ENCODE measurements at regions not wholly inside any gene's neighbourhood (a gene's known extent, or its start where the extent isn't known, plus 50 kb on each side); places are given as distances from the start of the nearest gene placed in this dataset.

DNA sequence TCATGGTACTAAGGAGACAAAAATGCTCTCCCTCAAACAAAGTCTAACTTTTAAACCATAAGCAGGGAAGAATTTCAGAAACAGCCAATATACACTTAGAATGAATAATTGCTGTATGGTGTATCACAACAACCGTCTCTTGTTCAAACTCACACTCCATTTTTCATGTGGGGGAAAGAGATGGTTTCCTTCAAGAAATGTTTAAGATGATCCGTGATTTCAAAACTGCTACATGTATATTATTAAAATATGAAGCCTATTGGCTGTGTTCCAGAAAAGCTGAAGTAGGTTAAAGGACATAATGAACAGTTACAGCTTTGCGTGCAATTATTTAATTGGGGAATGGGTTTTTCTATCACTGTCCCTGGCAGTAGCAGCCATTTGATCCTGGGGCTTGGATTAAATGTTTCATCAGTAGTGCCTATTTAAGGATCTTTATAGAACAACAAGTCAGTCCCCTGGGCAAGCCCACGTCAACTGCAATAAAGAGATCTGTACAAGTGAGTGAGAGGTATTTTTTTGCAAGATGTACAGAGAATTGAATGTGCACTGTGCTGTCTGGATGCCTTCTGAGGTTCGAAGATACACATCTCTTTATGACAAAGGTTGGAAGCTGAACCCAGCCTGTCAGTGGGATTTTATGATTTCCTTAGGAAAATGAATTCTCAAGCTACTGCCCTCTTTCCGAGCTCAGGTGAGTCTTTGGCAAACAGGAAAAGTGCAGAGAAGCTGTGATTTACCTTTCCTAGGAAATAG is 337.2 kb upstream of the RARB start:
- TF ChIP-seq, protein P1, sequence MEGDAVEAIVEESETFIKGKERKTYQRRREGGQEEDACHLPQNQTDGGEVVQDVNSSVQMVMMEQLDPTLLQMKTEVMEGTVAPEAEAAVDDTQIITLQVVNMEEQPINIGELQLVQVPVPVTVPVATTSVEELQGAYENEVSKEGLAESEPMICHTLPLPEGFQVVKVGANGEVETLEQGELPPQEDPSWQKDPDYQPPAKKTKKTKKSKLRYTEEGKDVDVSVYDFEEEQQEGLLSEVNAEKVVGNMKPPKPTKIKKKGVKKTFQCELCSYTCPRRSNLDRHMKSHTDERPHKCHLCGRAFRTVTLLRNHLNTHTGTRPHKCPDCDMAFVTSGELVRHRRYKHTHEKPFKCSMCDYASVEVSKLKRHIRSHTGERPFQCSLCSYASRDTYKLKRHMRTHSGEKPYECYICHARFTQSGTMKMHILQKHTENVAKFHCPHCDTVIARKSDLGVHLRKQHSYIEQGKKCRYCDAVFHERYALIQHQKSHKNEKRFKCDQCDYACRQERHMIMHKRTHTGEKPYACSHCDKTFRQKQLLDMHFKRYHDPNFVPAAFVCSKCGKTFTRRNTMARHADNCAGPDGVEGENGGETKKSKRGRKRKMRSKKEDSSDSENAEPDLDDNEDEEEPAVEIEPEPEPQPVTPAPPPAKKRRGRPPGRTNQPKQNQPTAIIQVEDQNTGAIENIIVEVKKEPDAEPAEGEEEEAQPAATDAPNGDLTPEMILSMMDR (conservative IDR thresholded peaks at IDR 0.05), result no peak
- peaks cover 14% of the 10 kb centered on the region for H3K4me1 ChIP-seq (ENCODE audit: control insufficient read depth, insufficient read depth, low read length)
- 86 to 93% methylated on average over 4 to 5 of the region's 6 CpGs for WGBS, 2 experiments (ENCODE audit: insufficient coverage in 1 of 2, insufficient read length in 1 of 2)
- no peaks in the 10 kb centered on the region for H3K36me3 Mint-ChIP-seq (ENCODE audit: low read depth)
- no peak for DNase-seq
- no peaks in the 10 kb centered on the region for H3K9me3 Mint-ChIP-seq
- no peak overlapping the region for H3K9ac ChIP-seq (ENCODE audit: extremely low read depth, low read length, poor library complexity, severe bottlenecking)
- H3K4me3 ChIP-seq (ENCODE audit: low read length), result no peak overlapping the region
- H3K4me3 Mint-ChIP-seq, result no peak overlapping the region
- peaks cover 62% of the 10 kb centered on the region for H3K4me1 Mint-ChIP-seq
- H3K27me3 Mint-ChIP-seq (ENCODE audit: insufficient read depth), result no peaks in the 10 kb centered on the region
- H3K27ac Mint-ChIP-seq, result no peak overlapping the region
- H3K36me3 ChIP-seq (ENCODE audit: control insufficient read depth, insufficient read depth, low read length), result no peaks in the 10 kb centered on the region
- H3K27me3 ChIP-seq (ENCODE audit: control insufficient read depth, insufficient read depth, low read length, poor library complexity, severe bottlenecking), result no peaks in the 10 kb centered on the region
- no peak overlapping the region for H3K27ac ChIP-seq (ENCODE audit: low read depth, low read length)
- peaks cover 3% of the 10 kb centered on the region for H3K9me3 ChIP-seq (ENCODE audit: control insufficient read depth, low read length)

DNA sequence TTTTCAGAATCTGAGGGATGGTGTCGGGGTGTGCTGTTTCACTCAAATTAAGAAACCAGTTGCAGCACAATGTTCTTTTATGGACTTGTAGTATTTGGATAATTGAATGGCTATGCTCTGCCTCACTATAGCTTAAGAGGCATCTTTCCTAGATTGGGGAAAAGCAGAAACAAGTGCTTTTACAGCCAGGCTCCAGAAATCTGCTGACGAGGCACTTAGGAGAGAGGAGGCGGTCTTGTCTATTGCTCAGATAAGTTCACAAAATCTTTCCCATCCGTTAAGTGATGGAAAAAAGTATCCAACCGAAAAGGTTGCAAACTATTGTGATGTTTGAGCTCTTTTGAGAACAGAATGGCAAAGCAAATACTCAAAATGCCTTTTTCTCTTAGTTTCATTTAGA is 336.1 kb upstream of the RARB start:
- 72 to 87% methylated on average over 4 to 5 of the region's 5 CpGs for WGBS, 2 experiments (ENCODE audit: insufficient coverage in 1 of 2, insufficient read length in 1 of 2)
- no peaks in the 10 kb centered on the region for H3K9me3 Mint-ChIP-seq

DNA sequence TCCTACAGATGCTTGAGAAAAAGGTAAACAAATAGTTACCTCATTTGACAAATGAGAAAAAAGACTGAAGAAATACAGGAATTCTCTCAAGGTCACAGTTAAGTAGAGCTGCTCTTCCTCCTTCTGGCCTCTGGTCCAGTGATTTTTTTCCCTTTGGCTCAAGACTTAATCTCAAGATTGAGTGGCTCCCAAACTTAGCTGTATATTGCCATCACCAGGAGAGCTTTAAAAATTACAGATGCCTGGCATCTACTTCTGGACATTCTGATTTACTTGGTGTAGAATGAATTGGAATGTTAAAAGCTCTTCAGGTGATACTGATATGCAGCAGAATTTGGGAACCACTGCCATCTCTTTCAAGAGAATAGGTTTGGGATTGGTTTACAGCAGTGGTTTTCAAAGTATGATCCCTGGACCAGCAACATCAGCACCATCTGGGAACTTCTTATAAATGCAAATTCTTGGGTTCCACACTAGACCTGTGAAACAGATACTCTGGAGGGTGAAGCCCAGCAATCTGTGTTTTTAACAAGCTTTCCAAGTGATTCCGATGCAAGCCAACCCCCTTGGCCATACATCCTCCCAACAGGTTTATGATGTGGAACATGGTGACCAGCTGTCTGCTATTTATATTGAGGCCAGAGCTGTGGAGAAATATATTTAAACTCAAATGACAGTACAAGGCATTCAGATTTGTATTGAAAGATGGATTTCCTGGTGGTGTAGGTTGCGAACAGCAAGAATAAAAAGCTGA is 333.0 kb upstream of the RARB start:
- Histone ChIP-seq H3K9me3 (ENCODE audit: control insufficient read depth, low read length) (no peaks in the 10 kb centered on the region), H3K36me3 (ENCODE audit: control insufficient read depth, insufficient read depth, low read length) (no peaks in the 10 kb centered on the region), H3K27ac (ENCODE audit: low read depth, low read length) (no peak overlapping the region), H3K9ac (ENCODE audit: extremely low read depth, low read length, poor library complexity, severe bottlenecking) (no peak overlapping the region), H3K4me3 (ENCODE audit: low read length) (no peak overlapping the region), H3K4me1 (ENCODE audit: control insufficient read depth, insufficient read depth, low read length) (peaks cover 6% of the 10 kb centered on the region), H3K27me3 (ENCODE audit: control insufficient read depth, insufficient read depth, low read length, poor library complexity, severe bottlenecking) (no peaks in the 10 kb centered on the region)
- Mint-ChIP-seq H3K4me3 (no peak overlapping the region), H3K27ac (no peak overlapping the region), H3K9me3 (no peaks in the 10 kb centered on the region), H3K4me1 (peaks cover 30% of the 10 kb centered on the region), H3K36me3 (ENCODE audit: low read depth) (no peaks in the 10 kb centered on the region), H3K27me3 (ENCODE audit: insufficient read depth) (peaks cover 1% of the 10 kb centered on the region)
- 91 to 100% methylated on average over 1 to 2 of the region's 2 CpGs for WGBS, 2 experiments (ENCODE audit: insufficient coverage in 1 of 2, insufficient read length in 1 of 2)
- TF ChIP-seq, protein P1 (conservative IDR thresholded peaks at IDR 0.05), result no peak
- no peak for DNase-seq

More for the DNA sequence above, 336.1 kb upstream of the RARB start:
- no peak overlapping the region for H3K4me3 Mint-ChIP-seq
- no peak overlapping the region for H3K27ac Mint-ChIP-seq
- no peaks in the 10 kb centered on the region for H3K27me3 Mint-ChIP-seq (ENCODE audit: insufficient read depth)
- peaks cover 56% of the 10 kb centered on the region for H3K4me1 Mint-ChIP-seq
- no peak overlapping the region for H3K9ac ChIP-seq (ENCODE audit: extremely low read depth, low read length, poor library complexity, severe bottlenecking)
- no peaks in the 10 kb centered on the region for H3K27me3 ChIP-seq (ENCODE audit: control insufficient read depth, insufficient read depth, low read length, poor library complexity, severe bottlenecking)
- DNase-seq, result no peak
- H3K4me1 ChIP-seq (ENCODE audit: control insufficient read depth, insufficient read depth, low read length), result peaks cover 13% of the 10 kb centered on the region
- no peaks in the 10 kb centered on the region for H3K36me3 ChIP-seq (ENCODE audit: control insufficient read depth, insufficient read depth, low read length)
- TF ChIP-seq, protein P1 (conservative IDR thresholded peaks at IDR 0.05), result no peak
- H3K36me3 Mint-ChIP-seq (ENCODE audit: low read depth), result no peaks in the 10 kb centered on the region
- H3K9me3 ChIP-seq (ENCODE audit: control insufficient read depth, low read length), result no peaks in the 10 kb centered on the region
- H3K4me3 ChIP-seq (ENCODE audit: low read length), result no peak overlapping the region
- no peak overlapping the region for H3K27ac ChIP-seq (ENCODE audit: low read depth, low read length)

Measured in endodermal cell (in vitro differentiated cells).